Mesothelial cell of epicardium (in vitro differentiated cells): ENCODE measurements at regions not wholly inside any gene's neighbourhood (a gene's known extent, or its start where the extent isn't known, plus 50 kb on each side); places are given as distances from the start of the nearest gene placed in this dataset.
A peak's percentile ranks its signal among the peaks of the same experiment; 100 is the strongest.

Experiments
- DNase-seq, 2 experiments: peaks; one replicate each; pipeline ENCODE4 v3.0.0; 2021; ENCODE audit warnings: low spot score in 2 of 2; ENCODE audit not compliant: unreplicated experiment in 2 of 2
- H3K27ac Mint-ChIP-seq: 2 replicates; pipeline ENCODE4 v1.8.0; 2021; ENCODE audit warnings: mixed read lengths
- H3K27me3 Mint-ChIP-seq: 2 replicates; pipeline ENCODE4 v1.8.0; 2021; ENCODE audit warnings: low read depth, mixed read lengths
- H3K36me3 Mint-ChIP-seq: 2 replicates; pipeline ENCODE4 v1.8.0; 2021; ENCODE audit warnings: mixed read lengths
- H3K4me1 Mint-ChIP-seq: 2 replicates; pipeline ENCODE4 v1.8.0; 2021; ENCODE audit warnings: mixed read lengths
- H3K4me3 Mint-ChIP-seq: 2 replicates; pipeline ENCODE4 v1.8.0; 2021; ENCODE audit warnings: mild to moderate bottlenecking, moderate library complexity, mixed read lengths
- H3K9me3 Mint-ChIP-seq: 2 replicates; pipeline ENCODE4 v1.8.0; 2021; ENCODE audit warnings: mixed read lengths
- TF ChIP-seq, protein P1 (sequence below): fragments of 200-600 bp; sonication (generic); IDR thresholded peaks from one replicate; pipeline ENCODE4 v1.5.0; 2021; ENCODE audit warnings: antibody characterized with exemption; ENCODE audit not compliant: unreplicated experiment

DNA sequence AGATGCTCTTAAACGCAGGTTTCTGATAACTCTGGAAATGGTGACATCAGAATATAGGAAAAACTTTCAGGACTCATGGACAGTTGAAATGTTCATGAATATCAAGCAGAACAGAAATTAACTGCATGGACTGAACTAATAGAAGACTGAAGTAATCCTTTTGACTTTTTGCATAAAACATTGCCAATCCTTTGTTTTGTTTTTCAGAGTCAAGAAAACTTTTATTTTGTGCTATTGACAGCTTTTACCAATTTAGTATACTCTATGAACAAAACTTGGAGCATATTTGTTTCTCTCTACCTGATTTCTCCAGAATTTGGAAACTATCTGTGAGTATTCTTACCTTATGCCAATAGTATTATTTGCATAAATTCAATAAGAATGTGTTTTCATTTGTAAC, 61.2 kb upstream of the HMX1 start:
- no peak overlapping the region for H3K4me3 Mint-ChIP-seq
- H3K4me1 Mint-ChIP-seq = no peaks in the 10 kb centered on the region
- H3K9me3 Mint-ChIP-seq = peaks cover 50% of the 10 kb centered on the region
- H3K36me3 Mint-ChIP-seq = no peaks in the 10 kb centered on the region
- peaks cover 3% of the 10 kb centered on the region for H3K27me3 Mint-ChIP-seq
- DNase-seq = no peak
- H3K27ac Mint-ChIP-seq = no peak overlapping the region
- TF ChIP-seq, protein P1, sequence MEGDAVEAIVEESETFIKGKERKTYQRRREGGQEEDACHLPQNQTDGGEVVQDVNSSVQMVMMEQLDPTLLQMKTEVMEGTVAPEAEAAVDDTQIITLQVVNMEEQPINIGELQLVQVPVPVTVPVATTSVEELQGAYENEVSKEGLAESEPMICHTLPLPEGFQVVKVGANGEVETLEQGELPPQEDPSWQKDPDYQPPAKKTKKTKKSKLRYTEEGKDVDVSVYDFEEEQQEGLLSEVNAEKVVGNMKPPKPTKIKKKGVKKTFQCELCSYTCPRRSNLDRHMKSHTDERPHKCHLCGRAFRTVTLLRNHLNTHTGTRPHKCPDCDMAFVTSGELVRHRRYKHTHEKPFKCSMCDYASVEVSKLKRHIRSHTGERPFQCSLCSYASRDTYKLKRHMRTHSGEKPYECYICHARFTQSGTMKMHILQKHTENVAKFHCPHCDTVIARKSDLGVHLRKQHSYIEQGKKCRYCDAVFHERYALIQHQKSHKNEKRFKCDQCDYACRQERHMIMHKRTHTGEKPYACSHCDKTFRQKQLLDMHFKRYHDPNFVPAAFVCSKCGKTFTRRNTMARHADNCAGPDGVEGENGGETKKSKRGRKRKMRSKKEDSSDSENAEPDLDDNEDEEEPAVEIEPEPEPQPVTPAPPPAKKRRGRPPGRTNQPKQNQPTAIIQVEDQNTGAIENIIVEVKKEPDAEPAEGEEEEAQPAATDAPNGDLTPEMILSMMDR = no peak

DNA sequence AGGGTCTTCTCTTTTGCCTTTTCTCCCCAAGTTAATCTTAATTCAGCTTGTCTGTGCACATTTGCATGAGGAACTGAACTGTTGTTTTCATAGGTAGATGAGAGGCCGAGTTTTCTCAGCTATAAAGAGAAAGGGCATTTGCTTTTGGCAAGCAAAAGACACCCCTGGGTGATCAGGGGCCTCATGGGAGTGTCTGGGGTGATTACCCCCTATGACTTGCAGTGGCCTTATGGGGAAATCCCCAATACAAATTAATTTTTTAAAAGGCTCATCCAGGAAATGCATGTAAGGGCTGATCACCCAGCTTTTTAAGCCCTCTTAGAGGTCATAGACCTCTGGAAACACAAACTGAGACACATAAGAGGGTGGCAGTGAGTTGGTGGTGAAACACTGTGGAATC, 56.4 kb upstream of the HMX1 start:
- DNase-seq = no peak
- TF ChIP-seq, protein P1 = no peak
- Mint-ChIP-seq H3K27ac (no peak overlapping the region), H3K4me3 (no peak overlapping the region), H3K4me1 (no peaks in the 10 kb centered on the region), H3K36me3 (peaks cover 5% of the 10 kb centered on the region), H3K9me3 (peaks cover 49% of the 10 kb centered on the region), H3K27me3 (peaks cover 10% of the 10 kb centered on the region)

DNA sequence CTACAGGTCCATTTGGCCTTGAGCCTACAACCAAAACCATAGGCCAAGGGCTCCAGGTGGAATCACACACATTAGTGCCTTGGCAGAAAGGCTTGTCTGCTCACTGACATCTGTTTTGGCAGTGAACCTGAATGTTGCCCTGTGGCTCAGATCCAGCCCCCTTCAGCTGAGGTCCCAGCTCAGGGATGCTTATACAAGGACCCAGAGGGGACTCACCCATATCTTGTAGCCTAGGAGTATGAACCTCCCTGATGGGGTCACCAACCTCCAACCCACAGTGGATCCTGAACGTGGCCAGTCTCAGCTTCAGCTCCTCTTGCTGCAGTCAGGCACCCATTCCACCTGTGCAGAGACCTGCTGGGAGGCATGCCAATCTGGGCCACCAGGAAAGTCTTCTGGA, 50.8 kb upstream of the HMX1 start:
- H3K27me3 Mint-ChIP-seq = peaks cover 47% of the 10 kb centered on the region
- peaks cover 5% of the 10 kb centered on the region for H3K36me3 Mint-ChIP-seq
- no peaks in the 10 kb centered on the region for H3K4me1 Mint-ChIP-seq
- H3K9me3 Mint-ChIP-seq = peaks cover 39% of the 10 kb centered on the region
- DNase-seq = no peak
- H3K27ac Mint-ChIP-seq = no peak overlapping the region
- H3K4me3 Mint-ChIP-seq = no peak overlapping the region
- TF ChIP-seq, protein P1 = no peak

DNA sequence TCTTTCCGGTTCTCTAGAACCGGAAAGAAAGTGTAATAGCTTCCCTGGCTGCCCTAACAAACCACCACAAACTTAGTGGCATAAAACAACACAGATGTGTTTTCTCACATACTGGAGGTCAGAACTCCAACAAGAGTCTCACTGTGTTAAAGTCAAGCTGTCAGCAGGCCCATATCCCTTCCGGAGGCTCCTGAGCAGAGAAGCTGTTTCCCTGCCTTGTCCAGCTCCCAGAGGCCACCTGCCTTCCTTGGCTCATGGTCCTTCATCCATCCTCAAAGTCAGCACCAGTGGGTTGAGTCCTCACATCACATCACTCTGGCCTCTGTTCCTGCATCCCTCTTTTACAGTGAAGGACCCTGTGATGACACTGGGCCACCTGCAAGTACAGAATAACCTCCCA, 49.8 kb upstream of the HMX1 start:
- Mint-ChIP-seq H3K9me3 (peaks cover 33% of the 10 kb centered on the region), H3K4me3 (no peak overlapping the region), H3K27me3 (peaks cover 46% of the 10 kb centered on the region), H3K4me1 (no peaks in the 10 kb centered on the region), H3K36me3 (peaks cover 5% of the 10 kb centered on the region), H3K27ac (no peak overlapping the region)
- TF ChIP-seq, protein P1 = no peak
- peak in 1 of 2 experiments; percentile 16 for DNase-seq
